Sigmoid colon (tissue), 4 donors: ENCODE measurements at regions not wholly inside any gene's neighbourhood (a gene's known extent, or its start where the extent isn't known, plus 50 kb on each side); places are given as distances from the start of the nearest gene placed in this dataset.

Experiments used
- CTCF ChIP-seq, 4 experiments: fragments of 450-650 bp in 3 of 4; fragments of 200-600 bp in 1 of 4; IDR thresholded peaks; one replicate each; pipeline ENCODE4 v1.5.1; 2016 to 2019; ENCODE audit warnings: antibody characterized with exemption in 4 of 4, mild to moderate bottlenecking in 3 of 4, moderate library complexity in 2 of 4
- EP300 ChIP-seq, 4 donors: sonication (generic); formaldehyde crosslinking; IDR thresholded peaks; one replicate each; pipeline ENCODE4 v1.6.1; 2017; ENCODE audit warnings: antibody characterized with exemption in 4 of 4
- POLR2A ChIP-seq, 2 donors: fragments of 450-650 bp; IDR thresholded peaks; one replicate each; pipeline ENCODE4 v1.6.1; 2016; ENCODE audit warnings: antibody characterized with exemption in 2 of 2, mild to moderate bottlenecking in 2 of 2, moderate library complexity in 2 of 2
- POLR2AphosphoS5 ChIP-seq, 4 donors: sonication (generic); formaldehyde crosslinking; IDR thresholded peaks; one replicate each; pipeline ENCODE4 v1.6.1; 2017; ENCODE audit warnings: antibody characterized with exemption in 4 of 4

DNA sequence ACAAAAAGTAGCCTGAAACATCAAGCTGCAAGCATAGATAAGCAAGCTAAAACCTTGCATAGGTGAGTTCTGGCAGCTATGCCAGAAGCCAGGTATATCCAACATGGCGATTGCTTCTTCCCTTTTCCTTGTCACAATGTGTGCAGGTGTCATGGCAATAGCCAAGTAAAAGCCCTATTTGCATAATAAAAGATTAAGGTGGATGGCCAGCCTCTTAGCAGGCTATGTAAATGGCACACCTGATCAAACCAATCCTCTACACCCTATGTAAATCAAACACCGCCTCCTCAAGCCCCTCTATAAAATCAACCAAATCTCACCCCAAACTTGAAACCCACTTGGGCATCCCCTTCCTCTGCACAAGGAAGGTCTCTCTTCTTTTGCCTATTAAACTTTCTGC lies 366.8 kb downstream of the VGLL3 start:
- no peak for TF ChIP-seq CTCF (IDR thresholded peaks at IDR 0.05)
- no peak for TF ChIP-seq POLR2AphosphoS5 (IDR thresholded peaks at IDR 0.05)
- no peak for TF ChIP-seq POLR2A (IDR thresholded peaks at IDR 0.05)
- TF ChIP-seq EP300 (IDR thresholded peaks at IDR 0.05), result no peak
